ENCODE measurements at regions not wholly inside any gene's neighbourhood (a gene's known extent, or its start where the extent isn't known, plus 50 kb on each side); places are given as distances from the start of the nearest gene placed in this dataset.

DNA sequence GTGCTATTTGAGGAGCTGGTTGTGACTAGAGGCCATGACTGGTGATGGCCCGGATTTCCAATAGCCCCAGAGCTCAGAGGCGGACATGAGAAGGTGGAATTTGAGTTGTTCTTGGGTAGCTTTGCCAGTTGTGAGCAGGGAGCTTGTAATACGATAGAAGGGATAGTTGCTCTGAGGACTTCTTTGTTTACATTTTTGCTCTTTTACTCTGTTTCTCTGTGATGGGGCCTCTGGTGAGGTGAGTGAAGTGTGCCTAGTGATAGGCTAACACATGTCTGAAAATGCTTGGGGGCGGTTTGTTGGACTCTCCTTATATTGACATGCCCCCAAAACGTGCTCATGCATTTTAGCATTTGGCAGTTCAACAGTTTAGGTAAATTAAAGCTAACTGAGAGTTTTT lies 365.1 kb downstream of the DDX10 start:
- no peaks in the 10 kb centered on the region for H3K4me1 ChIP-seq (ENCODE audit: low read depth, poor library complexity, severe bottlenecking)
- H3K79me2 ChIP-seq (ENCODE audit: insufficient read depth, low read depth) = no peaks in the 10 kb centered on the region
- no peak overlapping the region for H3K4me3 ChIP-seq (IDR thresholded peaks at IDR 0.05; ENCODE audit: insufficient read depth, low read depth, low read length)
- H3K9ac ChIP-seq = no peak overlapping the region
- H3K27ac ChIP-seq = no peak overlapping the region
- no peaks in the 10 kb centered on the region for H4K20me1 ChIP-seq (ENCODE audit: insufficient read depth)
- H3K27me3 ChIP-seq (ENCODE audit: insufficient read depth, low read depth) = no peaks in the 10 kb centered on the region
- no peak overlapping the region for H2AFZ ChIP-seq (ENCODE audit: low read depth)
- no peaks in the 10 kb centered on the region for H3K36me3 ChIP-seq (ENCODE audit: insufficient read depth)
- TF ChIP-seq, protein P1, sequence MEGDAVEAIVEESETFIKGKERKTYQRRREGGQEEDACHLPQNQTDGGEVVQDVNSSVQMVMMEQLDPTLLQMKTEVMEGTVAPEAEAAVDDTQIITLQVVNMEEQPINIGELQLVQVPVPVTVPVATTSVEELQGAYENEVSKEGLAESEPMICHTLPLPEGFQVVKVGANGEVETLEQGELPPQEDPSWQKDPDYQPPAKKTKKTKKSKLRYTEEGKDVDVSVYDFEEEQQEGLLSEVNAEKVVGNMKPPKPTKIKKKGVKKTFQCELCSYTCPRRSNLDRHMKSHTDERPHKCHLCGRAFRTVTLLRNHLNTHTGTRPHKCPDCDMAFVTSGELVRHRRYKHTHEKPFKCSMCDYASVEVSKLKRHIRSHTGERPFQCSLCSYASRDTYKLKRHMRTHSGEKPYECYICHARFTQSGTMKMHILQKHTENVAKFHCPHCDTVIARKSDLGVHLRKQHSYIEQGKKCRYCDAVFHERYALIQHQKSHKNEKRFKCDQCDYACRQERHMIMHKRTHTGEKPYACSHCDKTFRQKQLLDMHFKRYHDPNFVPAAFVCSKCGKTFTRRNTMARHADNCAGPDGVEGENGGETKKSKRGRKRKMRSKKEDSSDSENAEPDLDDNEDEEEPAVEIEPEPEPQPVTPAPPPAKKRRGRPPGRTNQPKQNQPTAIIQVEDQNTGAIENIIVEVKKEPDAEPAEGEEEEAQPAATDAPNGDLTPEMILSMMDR (conservative IDR thresholded peaks at IDR 0.05; ENCODE audit: low read depth, low read length) = no peak
- H3K4me2 ChIP-seq = no peak overlapping the region

- Histone ChIP-seq H2AFZ (ENCODE audit: low read depth) (no peak overlapping the region), H3K36me3 (ENCODE audit: insufficient read depth) (no peaks in the 10 kb centered on the region), H3K4me3 (IDR thresholded peaks at IDR 0.05; ENCODE audit: insufficient read depth, low read depth, low read length) (no peak overlapping the region), H3K4me2 (no peak overlapping the region), H3K9ac (no peak overlapping the region), H3K27ac (no peak overlapping the region), H3K79me2 (ENCODE audit: insufficient read depth, low read depth) (no peaks in the 10 kb centered on the region), H3K4me1 (ENCODE audit: low read depth, poor library complexity, severe bottlenecking) (no peaks in the 10 kb centered on the region), H3K27me3 (ENCODE audit: insufficient read depth, low read depth) (no peaks in the 10 kb centered on the region), H4K20me1 (ENCODE audit: insufficient read depth) (no peaks in the 10 kb centered on the region)
- TF ChIP-seq, protein P1 (conservative IDR thresholded peaks at IDR 0.05; ENCODE audit: low read depth, low read length) = no peak
These were observed 368.9 kb downstream of the DDX10 start for GRCh38 chr11:109033627-109034338.

- Histone ChIP-seq H4K20me1 (ENCODE audit: insufficient read depth) (no peaks in the 10 kb centered on the region), H3K4me3 (IDR thresholded peaks at IDR 0.05; ENCODE audit: insufficient read depth, low read depth, low read length) (no peak overlapping the region), H3K4me2 (no peak overlapping the region), H3K36me3 (ENCODE audit: insufficient read depth) (no peaks in the 10 kb centered on the region), H3K9ac (no peak overlapping the region), H3K4me1 (ENCODE audit: low read depth, poor library complexity, severe bottlenecking) (no peaks in the 10 kb centered on the region), H3K79me2 (ENCODE audit: insufficient read depth, low read depth) (no peaks in the 10 kb centered on the region), H3K27me3 (ENCODE audit: insufficient read depth, low read depth) (no peaks in the 10 kb centered on the region), H2AFZ (ENCODE audit: low read depth) (no peak overlapping the region), H3K27ac (no peak overlapping the region)
- TF ChIP-seq, protein P1 (conservative IDR thresholded peaks at IDR 0.05; ENCODE audit: low read depth, low read length) = no peak
These were observed 369.4 kb downstream of the DDX10 start for GRCh38 chr11:109034339-109034696.

- no peaks in the 10 kb centered on the region for H4K20me1 ChIP-seq (ENCODE audit: insufficient read depth)
- no peaks in the 10 kb centered on the region for H3K79me2 ChIP-seq (ENCODE audit: insufficient read depth, low read depth)
- TF ChIP-seq, protein P1 (conservative IDR thresholded peaks at IDR 0.05; ENCODE audit: low read depth, low read length) = no peak
- no peaks in the 10 kb centered on the region for H3K36me3 ChIP-seq (ENCODE audit: insufficient read depth)
- H2AFZ ChIP-seq (ENCODE audit: low read depth) = no peak overlapping the region
- no peak overlapping the region for H3K4me2 ChIP-seq
- H3K4me1 ChIP-seq (ENCODE audit: low read depth, poor library complexity, severe bottlenecking) = no peaks in the 10 kb centered on the region
- no peak overlapping the region for H3K27ac ChIP-seq
- no peak overlapping the region for H3K4me3 ChIP-seq (IDR thresholded peaks at IDR 0.05; ENCODE audit: insufficient read depth, low read depth, low read length)
- no peak overlapping the region for H3K9ac ChIP-seq
- no peaks in the 10 kb centered on the region for H3K27me3 ChIP-seq (ENCODE audit: insufficient read depth, low read depth)
These were observed 370.4 kb downstream of the DDX10 start for GRCh38 chr11:109035284-109035683.
